GM23338 (cell line): ENCODE measurements at regions not wholly inside any gene's neighbourhood (a gene's known extent, or its start where the extent isn't known, plus 50 kb on each side); places are given as distances from the start of the nearest gene placed in this dataset.

Source experiments
- ATAC-seq: fragments of 200-7000 bp; cut with Tn5 transposase; 3 replicates; pipeline ENCODE4 v1.9.1; 2020
- DNase-seq: peaks from one replicate; pipeline ENCODE4 v3.0.0-alpha.2; 2015; ENCODE audit warnings: low spot score
- H2AFZ ChIP-seq: fragments of 200-600 bp; sonication (generic); 2 replicates; pipeline ENCODE4 v1.8.0; 2016; ENCODE audit warnings: antibody characterized with exemption, mild to moderate bottlenecking, moderate library complexity
- H3F3A ChIP-seq: fragments of 200-600 bp; sonication (generic); replicated peaks from 2 replicates; pipeline ENCODE4 v1.8.0; 2017; ENCODE audit warnings: antibody characterized with exemption, mixed run types, low read depth
- H3K27ac ChIP-seq: fragments of 200-600 bp; sonication (generic); 2 replicates; pipeline ENCODE4 v1.6.1; 2016; ENCODE audit warnings: low read depth
- H3K27me3 ChIP-seq: fragments of 200-600 bp; sonication (generic); 2 replicates; pipeline ENCODE4 v1.8.0; 2016; ENCODE audit warnings: mild to moderate bottlenecking, mixed run types, moderate library complexity; ENCODE audit not compliant: insufficient read depth
- H3K36me3 ChIP-seq: fragments of 200-600 bp; sonication (generic); 2 replicates; pipeline ENCODE4 v1.8.0; 2016; ENCODE audit warnings: mild to moderate bottlenecking; ENCODE audit not compliant: insufficient read depth
- H3K4me1 ChIP-seq: fragments of 200-600 bp; sonication (generic); 2 replicates; pipeline ENCODE4 v1.8.0; 2016; ENCODE audit warnings: mild to moderate bottlenecking, moderate library complexity; ENCODE audit not compliant: insufficient read depth
- H3K4me2 ChIP-seq: fragments of 200-600 bp; sonication (generic); 2 replicates; pipeline ENCODE4 v1.7.1; 2017; ENCODE audit warnings: mixed run types
- H3K4me3 ChIP-seq: fragments of 200-600 bp; sonication (generic); 2 replicates; pipeline ENCODE4 v1.6.1; 2016; ENCODE audit warnings: mixed run types
- H3K79me2 ChIP-seq: fragments of 200-600 bp; sonication (generic); replicated peaks from 2 replicates; pipeline ENCODE4 v1.8.0; 2017; ENCODE audit warnings: mild to moderate bottlenecking; ENCODE audit not compliant: insufficient read depth
- H3K9me2 ChIP-seq: fragments of 200-600 bp; sonication (generic); 2 replicates; pipeline ENCODE4 v1.8.0; 2017; ENCODE audit not compliant: insufficient read depth
- H4K20me1 ChIP-seq: fragments of 200-600 bp; sonication (generic); replicated peaks from 2 replicates; pipeline ENCODE4 v1.8.0; 2017; ENCODE audit warnings: mild to moderate bottlenecking; ENCODE audit not compliant: insufficient read depth
- H3K27ac Mint-ChIP-seq: 2 replicates; pipeline ENCODE4 v1.8.0; 2020; ENCODE audit warnings: inconsistent platforms, mild to moderate bottlenecking, moderate library complexity, mixed read lengths
- H3K27me3 Mint-ChIP-seq: 3 replicates; pipeline ENCODE4 v1.8.0; 2022; ENCODE audit warnings: low read depth, mild to moderate bottlenecking, moderate library complexity, mixed read lengths, inconsistent platforms; ENCODE audit not compliant: insufficient read depth, poor library complexity
- H3K36me3 Mint-ChIP-seq: 3 replicates; pipeline ENCODE4 v1.8.0; 2021; ENCODE audit warnings: low read depth, mild to moderate bottlenecking, inconsistent platforms, moderate library complexity, mixed read lengths
- H3K4me1 Mint-ChIP-seq: 3 replicates; pipeline ENCODE4 v1.8.0; 2020; ENCODE audit warnings: mild to moderate bottlenecking, inconsistent platforms, mixed read lengths
- H3K4me3 Mint-ChIP-seq: 3 replicates; pipeline ENCODE4 v1.8.0; 2021; ENCODE audit warnings: moderate library complexity, mild to moderate bottlenecking, inconsistent platforms, mixed read lengths
- H3K9me3 Mint-ChIP-seq: 3 replicates; pipeline ENCODE4 v1.8.0; 2020; ENCODE audit warnings: moderate library complexity, mild to moderate bottlenecking, inconsistent platforms, mixed read lengths
- CREB1 ChIP-seq: fragments of 250-450 bp; sonication (Bioruptor Pico); IDR thresholded peaks from 2 replicates; pipeline ENCODE4 v1.5.0; 2020; ENCODE audit warnings: low read depth, mild to moderate bottlenecking, moderate library complexity
- CTCF ChIP-seq, 2 experiments: fragments of 200-600 bp in 1 of 2; sonication (generic) in 1 of 2; conservative IDR thresholded peaks; 2 replicates each; pipeline versions ENCODE4 v1.5.1 to v1.6.1; 2016 to 2017; ENCODE audit warnings: antibody characterized with exemption in 2 of 2, low read depth in 2 of 2, mild to moderate bottlenecking in 2 of 2, moderate library complexity in 1 of 2
- ETS1 ChIP-seq: IDR thresholded peaks from 2 replicates; pipeline ENCODE4 v1.6.1; 2016; ENCODE audit warnings: antibody characterized with exemption
- JUNB ChIP-seq: IDR thresholded peaks from one replicate; pipeline ENCODE4 v1.6.1; 2016; ENCODE audit warnings: antibody characterized with exemption; ENCODE audit not compliant: unreplicated experiment
- NANOG ChIP-seq: IDR thresholded peaks from 2 replicates; pipeline ENCODE4 v1.6.1; 2016; ENCODE audit warnings: antibody characterized with exemption, borderline replicate concordance
- POLR2AphosphoS5 ChIP-seq: IDR thresholded peaks from 2 replicates; pipeline ENCODE4 v1.6.1; 2016; ENCODE audit warnings: antibody characterized with exemption, low read depth
- STAT1 ChIP-seq: IDR thresholded peaks from one replicate; pipeline ENCODE4 v1.6.1; 2016; ENCODE audit warnings: antibody characterized with exemption; ENCODE audit not compliant: unreplicated experiment
- ZNF114 ChIP-seq: fragments of 250-450 bp; sonication (Bioruptor Pico); IDR thresholded peaks from 2 replicates; pipeline ENCODE4 v1.5.0; 2020; ENCODE audit warnings: mild to moderate bottlenecking, moderate library complexity
- ZNF331 ChIP-seq: fragments of 250-450 bp; sonication (Bioruptor Pico); IDR thresholded peaks from 2 replicates; pipeline ENCODE4 v1.5.0; 2020; ENCODE audit warnings: low read depth, mild to moderate bottlenecking, moderate library complexity
- TF ChIP-seq, protein P1 (sequence below): IDR thresholded peaks from one replicate; pipeline ENCODE4 v1.6.1; 2018; ENCODE audit warnings: antibody characterized with exemption; ENCODE audit not compliant: unreplicated experiment
- TF ChIP-seq, protein P2 (sequence below): fragments of 250-450 bp; sonication (Bioruptor Pico); IDR thresholded peaks from 2 replicates; pipeline ENCODE4 v1.5.0; 2020; ENCODE audit warnings: mild to moderate bottlenecking, moderate library complexity

GRCh38 chr5:15387931-15388524 is 112.0 kb upstream of the FBXL7 start:
- Histone ChIP-seq H3K4me2 (no peak overlapping the region), H3K9me2 (no peaks in the 10 kb centered on the region), H3K36me3 (no peaks in the 10 kb centered on the region), H3K4me3 (no peak overlapping the region), H2AFZ (no peak overlapping the region), H3K79me2 (no peaks in the 10 kb centered on the region), H3K27me3 (no peaks in the 10 kb centered on the region), H4K20me1 (no peaks in the 10 kb centered on the region), H3K4me1 (peaks cover 3% of the 10 kb centered on the region; the same call in 1 of the 2 replicates), H3F3A (no peaks in the 10 kb centered on the region), H3K27ac (no peak overlapping the region)
- Mint-ChIP-seq H3K36me3 (no peaks in the 10 kb centered on the region; the same call in 2 of the 3 replicates), H3K27me3 (peaks cover 4% of the 10 kb centered on the region), H3K4me3 (no peak overlapping the region), H3K9me3 (no peaks in the 10 kb centered on the region; the same call in 2 of the 3 replicates), H3K27ac (no peak overlapping the region), H3K4me1 (peaks cover 7% of the 10 kb centered on the region; the same call in 2 of the 3 replicates)
- DNase-seq, result no peak
- TF ChIP-seq CREB1 (CRISPR knock-in tag) (no peak), ZNF331 (CRISPR knock-in tag) (no peak), POLR2AphosphoS5 (no peak), ZNF114 (no peak), CTCF (conservative IDR thresholded peaks at IDR 0.05; ENCODE audit: low read depth in 2 of 2) (no peak), STAT1 (no peak), JUNB (no peak), NANOG (no peak), ETS1 (no peak)
- TF ChIP-seq, protein P1, sequence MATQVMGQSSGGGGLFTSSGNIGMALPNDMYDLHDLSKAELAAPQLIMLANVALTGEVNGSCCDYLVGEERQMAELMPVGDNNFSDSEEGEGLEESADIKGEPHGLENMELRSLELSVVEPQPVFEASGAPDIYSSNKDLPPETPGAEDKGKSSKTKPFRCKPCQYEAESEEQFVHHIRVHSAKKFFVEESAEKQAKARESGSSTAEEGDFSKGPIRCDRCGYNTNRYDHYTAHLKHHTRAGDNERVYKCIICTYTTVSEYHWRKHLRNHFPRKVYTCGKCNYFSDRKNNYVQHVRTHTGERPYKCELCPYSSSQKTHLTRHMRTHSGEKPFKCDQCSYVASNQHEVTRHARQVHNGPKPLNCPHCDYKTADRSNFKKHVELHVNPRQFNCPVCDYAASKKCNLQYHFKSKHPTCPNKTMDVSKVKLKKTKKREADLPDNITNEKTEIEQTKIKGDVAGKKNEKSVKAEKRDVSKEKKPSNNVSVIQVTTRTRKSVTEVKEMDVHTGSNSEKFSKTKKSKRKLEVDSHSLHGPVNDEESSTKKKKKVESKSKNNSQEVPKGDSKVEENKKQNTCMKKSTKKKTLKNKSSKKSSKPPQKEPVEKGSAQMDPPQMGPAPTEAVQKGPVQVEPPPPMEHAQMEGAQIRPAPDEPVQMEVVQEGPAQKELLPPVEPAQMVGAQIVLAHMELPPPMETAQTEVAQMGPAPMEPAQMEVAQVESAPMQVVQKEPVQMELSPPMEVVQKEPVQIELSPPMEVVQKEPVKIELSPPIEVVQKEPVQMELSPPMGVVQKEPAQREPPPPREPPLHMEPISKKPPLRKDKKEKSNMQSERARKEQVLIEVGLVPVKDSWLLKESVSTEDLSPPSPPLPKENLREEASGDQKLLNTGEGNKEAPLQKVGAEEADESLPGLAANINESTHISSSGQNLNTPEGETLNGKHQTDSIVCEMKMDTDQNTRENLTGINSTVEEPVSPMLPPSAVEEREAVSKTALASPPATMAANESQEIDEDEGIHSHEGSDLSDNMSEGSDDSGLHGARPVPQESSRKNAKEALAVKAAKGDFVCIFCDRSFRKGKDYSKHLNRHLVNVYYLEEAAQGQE, result no peak
- TF ChIP-seq, protein P2, sequence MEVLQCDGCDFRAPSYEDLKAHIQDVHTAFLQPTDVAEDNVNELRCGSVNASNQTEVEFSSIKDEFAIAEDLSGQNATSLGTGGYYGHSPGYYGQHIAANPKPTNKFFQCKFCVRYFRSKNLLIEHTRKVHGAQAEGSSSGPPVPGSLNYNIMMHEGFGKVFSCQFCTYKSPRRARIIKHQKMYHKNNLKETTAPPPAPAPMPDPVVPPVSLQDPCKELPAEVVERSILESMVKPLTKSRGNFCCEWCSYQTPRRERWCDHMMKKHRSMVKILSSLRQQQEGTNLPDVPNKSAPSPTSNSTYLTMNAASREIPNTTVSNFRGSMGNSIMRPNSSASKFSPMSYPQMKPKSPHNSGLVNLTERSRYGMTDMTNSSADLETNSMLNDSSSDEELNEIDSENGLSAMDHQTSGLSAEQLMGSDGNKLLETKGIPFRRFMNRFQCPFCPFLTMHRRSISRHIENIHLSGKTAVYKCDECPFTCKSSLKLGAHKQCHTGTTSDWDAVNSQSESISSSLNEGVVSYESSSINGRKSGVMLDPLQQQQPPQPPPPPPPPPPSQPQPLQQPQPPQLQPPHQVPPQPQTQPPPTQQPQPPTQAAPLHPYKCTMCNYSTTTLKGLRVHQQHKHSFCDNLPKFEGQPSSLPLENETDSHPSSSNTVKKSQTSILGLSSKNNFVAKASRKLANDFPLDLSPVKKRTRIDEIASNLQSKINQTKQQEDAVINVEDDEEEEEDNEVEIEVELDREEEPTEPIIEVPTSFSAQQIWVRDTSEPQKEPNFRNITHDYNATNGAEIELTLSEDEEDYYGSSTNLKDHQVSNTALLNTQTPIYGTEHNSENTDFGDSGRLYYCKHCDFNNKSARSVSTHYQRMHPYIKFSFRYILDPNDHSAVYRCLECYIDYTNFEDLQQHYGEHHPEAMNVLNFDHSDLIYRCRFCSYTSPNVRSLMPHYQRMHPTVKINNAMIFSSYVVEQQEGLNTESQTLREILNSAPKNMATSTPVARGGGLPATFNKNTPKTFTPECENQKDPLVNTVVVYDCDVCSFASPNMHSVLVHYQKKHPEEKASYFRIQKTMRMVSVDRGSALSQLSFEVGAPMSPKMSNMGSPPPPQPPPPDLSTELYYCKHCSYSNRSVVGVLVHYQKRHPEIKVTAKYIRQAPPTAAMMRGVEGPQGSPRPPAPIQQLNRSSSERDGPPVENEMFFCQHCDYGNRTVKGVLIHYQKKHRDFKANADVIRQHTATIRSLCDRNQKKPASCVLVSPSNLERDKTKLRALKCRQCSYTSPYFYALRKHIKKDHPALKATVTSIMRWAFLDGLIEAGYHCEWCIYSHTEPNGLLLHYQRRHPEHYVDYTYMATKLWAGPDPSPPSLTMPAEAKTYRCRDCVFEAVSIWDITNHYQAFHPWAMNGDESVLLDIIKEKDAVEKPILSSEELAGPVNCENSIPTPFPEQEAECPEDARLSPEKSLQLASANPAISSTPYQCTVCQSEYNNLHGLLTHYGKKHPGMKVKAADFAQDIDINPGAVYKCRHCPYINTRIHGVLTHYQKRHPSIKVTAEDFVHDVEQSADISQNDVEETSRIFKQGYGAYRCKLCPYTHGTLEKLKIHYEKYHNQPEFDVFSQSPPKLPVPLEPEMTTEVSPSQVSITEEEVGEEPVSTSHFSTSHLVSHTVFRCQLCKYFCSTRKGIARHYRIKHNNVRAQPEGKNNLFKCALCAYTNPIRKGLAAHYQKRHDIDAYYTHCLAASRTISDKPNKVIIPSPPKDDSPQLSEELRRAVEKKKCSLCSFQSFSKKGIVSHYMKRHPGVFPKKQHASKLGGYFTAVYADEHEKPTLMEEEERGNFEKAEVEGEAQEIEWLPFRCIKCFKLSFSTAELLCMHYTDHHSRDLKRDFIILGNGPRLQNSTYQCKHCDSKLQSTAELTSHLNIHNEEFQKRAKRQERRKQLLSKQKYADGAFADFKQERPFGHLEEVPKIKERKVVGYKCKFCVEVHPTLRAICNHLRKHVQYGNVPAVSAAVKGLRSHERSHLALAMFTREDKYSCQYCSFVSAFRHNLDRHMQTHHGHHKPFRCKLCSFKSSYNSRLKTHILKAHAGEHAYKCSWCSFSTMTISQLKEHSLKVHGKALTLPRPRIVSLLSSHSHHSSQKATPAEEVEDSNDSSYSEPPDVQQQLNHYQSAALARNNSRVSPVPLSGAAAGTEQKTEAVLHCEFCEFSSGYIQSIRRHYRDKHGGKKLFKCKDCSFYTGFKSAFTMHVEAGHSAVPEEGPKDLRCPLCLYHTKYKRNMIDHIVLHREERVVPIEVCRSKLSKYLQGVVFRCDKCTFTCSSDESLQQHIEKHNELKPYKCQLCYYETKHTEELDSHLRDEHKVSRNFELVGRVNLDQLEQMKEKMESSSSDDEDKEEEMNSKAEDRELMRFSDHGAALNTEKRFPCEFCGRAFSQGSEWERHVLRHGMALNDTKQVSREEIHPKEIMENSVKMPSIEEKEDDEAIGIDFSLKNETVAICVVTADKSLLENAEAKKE, result no peak
- no peak for ATAC-seq
